Fibroblast of lung (primary cell): ENCODE measurements at regions not wholly inside any gene's neighbourhood (a gene's known extent, or its start where the extent isn't known, plus 50 kb on each side); places are given as distances from the start of the nearest gene placed in this dataset.
"Not testable (repeated sequence)": the region's sequence is repeated elsewhere in the genome, so short reads cannot be mapped to it uniquely, and the experiment has no call there.

ENCODE experiments used
- DNase-seq, 2 donors: peaks; one replicate each; pipeline versions ENCODE4 v3.0.0 to v3.0.0-alpha.2; 2010; ENCODE audit warnings: low read depth in 2 of 2
- H2AFZ ChIP-seq: 2 replicates; pipeline ENCODE4 v1.5.1; 2012; ENCODE audit warnings: low read length, control low read depth, inconsistent platforms
- H3K27ac ChIP-seq: 2 replicates; pipeline ENCODE4 v1.5.1; 2011; ENCODE audit warnings: low read length, control low read depth; ENCODE audit not compliant: insufficient read depth
- H3K27me3 ChIP-seq: 2 replicates; pipeline ENCODE4 v1.5.1; 2011; ENCODE audit warnings: mild to moderate bottlenecking, low read length; ENCODE audit not compliant: control insufficient read depth, insufficient read depth
- H3K36me3 ChIP-seq: 2 replicates; pipeline ENCODE4 v1.5.1; 2011; ENCODE audit warnings: low read length; ENCODE audit not compliant: control insufficient read depth, insufficient read depth
- H3K4me1 ChIP-seq: 2 replicates; pipeline ENCODE4 v1.5.1; 2011; ENCODE audit warnings: low read length; ENCODE audit not compliant: control insufficient read depth, insufficient read depth; ENCODE audit errors: extremely low read depth
- H3K4me2 ChIP-seq: 2 replicates; pipeline ENCODE4 v1.5.1; 2011; ENCODE audit warnings: low read length, control low read depth; ENCODE audit not compliant: insufficient read depth; ENCODE audit errors: extremely low read depth
- H3K4me3 ChIP-seq, 4 experiments: fragments of 200-600 bp in 1 of 4; sonication (generic) in 1 of 4; replicated peaks in 1 of 4; 2 replicates each; pipeline ENCODE4 v1.5.1; 2011 to 2016; ENCODE audit warnings: low read length in 4 of 4, low read depth in 3 of 4, mild to moderate bottlenecking in 3 of 4, control low read depth in 2 of 4, inconsistent platforms in 1 of 4, mixed read lengths in 1 of 4; ENCODE audit not compliant: insufficient read depth in 1 of 4; ENCODE audit errors: control extremely low read depth in 1 of 4
- H3K79me2 ChIP-seq: 2 replicates; pipeline ENCODE4 v1.5.1; 2012; ENCODE audit warnings: mild to moderate bottlenecking, low read length, inconsistent platforms; ENCODE audit not compliant: control insufficient read depth, insufficient read depth
- H3K9ac ChIP-seq: 2 replicates; pipeline ENCODE4 v1.5.1; 2011; ENCODE audit warnings: mild to moderate bottlenecking, low read length, control low read depth; ENCODE audit not compliant: insufficient read depth
- H3K9me3 ChIP-seq: 2 replicates; pipeline ENCODE4 v1.5.1; 2012; ENCODE audit warnings: low read depth, low read length; ENCODE audit not compliant: control insufficient read depth, insufficient read depth
- H4K20me1 ChIP-seq: 2 replicates; pipeline ENCODE4 v1.5.1; 2011; ENCODE audit warnings: low read length; ENCODE audit not compliant: control insufficient read depth, insufficient read depth; ENCODE audit errors: extremely low read depth
- EZH2 ChIP-seq: IDR thresholded peaks from 2 replicates; pipeline ENCODE4 v1.5.1; 2012; ENCODE audit warnings: low read length, control low read depth, mild to moderate bottlenecking; ENCODE audit errors: missing control alignments
- TF ChIP-seq, protein P1 (sequence below), 2 donors: IDR thresholded peaks in 1 of 2; conservative IDR thresholded peaks in 1 of 2; 1 replicate in 1 of 2; 2 replicates in 1 of 2; pipeline ENCODE4 v1.5.1; 2011 to 2012; ENCODE audit warnings: low read length in 2 of 2, control low read depth in 1 of 2, inconsistent platforms in 1 of 2, low read depth in 1 of 2, mild to moderate bottlenecking in 1 of 2

DNA sequence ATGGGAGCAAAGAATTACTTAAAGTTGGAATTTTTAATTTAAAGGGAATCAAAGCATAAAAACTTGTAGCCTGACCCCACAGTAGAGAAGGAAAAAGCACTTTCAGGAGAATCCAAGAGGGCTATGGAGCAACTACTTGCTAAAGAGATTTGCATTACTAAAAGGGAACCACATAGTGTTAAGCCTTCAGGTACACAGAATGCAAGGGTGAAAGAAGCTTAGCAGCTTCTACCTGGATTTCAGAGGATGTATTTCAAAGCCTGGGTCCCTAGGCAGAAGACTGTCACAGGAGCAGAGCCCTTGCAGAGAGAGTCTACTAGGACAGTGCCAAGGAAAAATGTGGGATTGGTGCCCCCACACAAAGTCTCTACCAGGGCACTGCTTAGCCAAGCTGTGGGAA, 575.0 kb downstream of the GBE1 start:
- Histone ChIP-seq H3K4me3 (no peak overlapping the region), H2AFZ (no peak overlapping the region), H4K20me1 (no peaks in the 10 kb centered on the region), H3K4me1 (no peaks in the 10 kb centered on the region), H3K4me2 (no peak overlapping the region), H3K9ac (no peak overlapping the region), H3K27me3 (no peaks in the 10 kb centered on the region), H3K36me3 (no peaks in the 10 kb centered on the region), H3K27ac (no peak overlapping the region), H3K9me3 (no peaks in the 10 kb centered on the region), H3K79me2 (no peaks in the 10 kb centered on the region)
- TF ChIP-seq, protein P1, sequence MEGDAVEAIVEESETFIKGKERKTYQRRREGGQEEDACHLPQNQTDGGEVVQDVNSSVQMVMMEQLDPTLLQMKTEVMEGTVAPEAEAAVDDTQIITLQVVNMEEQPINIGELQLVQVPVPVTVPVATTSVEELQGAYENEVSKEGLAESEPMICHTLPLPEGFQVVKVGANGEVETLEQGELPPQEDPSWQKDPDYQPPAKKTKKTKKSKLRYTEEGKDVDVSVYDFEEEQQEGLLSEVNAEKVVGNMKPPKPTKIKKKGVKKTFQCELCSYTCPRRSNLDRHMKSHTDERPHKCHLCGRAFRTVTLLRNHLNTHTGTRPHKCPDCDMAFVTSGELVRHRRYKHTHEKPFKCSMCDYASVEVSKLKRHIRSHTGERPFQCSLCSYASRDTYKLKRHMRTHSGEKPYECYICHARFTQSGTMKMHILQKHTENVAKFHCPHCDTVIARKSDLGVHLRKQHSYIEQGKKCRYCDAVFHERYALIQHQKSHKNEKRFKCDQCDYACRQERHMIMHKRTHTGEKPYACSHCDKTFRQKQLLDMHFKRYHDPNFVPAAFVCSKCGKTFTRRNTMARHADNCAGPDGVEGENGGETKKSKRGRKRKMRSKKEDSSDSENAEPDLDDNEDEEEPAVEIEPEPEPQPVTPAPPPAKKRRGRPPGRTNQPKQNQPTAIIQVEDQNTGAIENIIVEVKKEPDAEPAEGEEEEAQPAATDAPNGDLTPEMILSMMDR (conservative IDR thresholded peaks at IDR 0.05 in 1 of 2, IDR thresholded peaks at IDR 0.05 in 1 of 2; ENCODE audit: low read depth in 1 of 2, low read length in 2 of 2), result no peak
- no peak for TF ChIP-seq EZH2
- no peak for DNase-seq

DNA sequence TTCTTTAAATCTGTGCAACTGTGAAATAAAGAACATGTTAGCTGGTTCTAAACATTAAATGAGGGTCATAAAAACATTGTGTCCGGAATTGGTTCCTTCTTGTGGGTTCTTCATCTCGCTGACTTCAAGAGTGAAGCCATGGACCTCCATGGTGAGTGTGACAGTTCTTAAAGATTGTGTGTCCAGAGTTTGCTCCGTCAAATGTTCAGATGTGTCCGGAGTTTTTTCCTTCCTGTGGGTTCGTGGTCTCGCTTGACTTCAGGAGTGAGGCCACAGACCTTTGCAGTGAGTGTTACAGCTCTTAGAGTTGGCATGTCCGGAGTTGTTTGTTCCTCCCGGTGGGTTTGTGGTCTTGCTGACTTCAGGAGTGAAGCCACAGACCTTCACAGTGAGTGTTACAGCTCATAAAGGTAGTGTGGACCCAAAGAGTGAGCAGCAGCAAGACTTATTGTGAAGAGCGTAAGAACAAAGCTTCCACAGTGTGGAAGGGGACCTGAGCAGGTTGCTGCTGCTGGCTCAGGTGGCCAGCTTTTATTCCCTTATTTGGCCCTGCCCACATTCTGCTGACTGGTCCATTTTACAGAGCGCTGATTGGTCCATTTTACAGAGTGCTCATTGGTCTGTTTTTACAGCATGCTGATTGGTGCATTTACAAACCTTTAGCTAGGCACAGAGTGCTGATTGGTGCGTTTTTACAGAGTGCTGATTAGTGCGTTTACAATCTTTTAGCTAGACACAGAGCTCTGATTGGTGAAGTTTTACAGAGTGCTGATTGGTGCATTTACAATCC, 579.2 kb downstream of the GBE1 start:
- DNase-seq, H3K4me1 ChIP-seq, H3K9ac ChIP-seq, H3K4me2 ChIP-seq, H3K27ac ChIP-seq, H3K27me3 ChIP-seq, H3K4me3 ChIP-seq, H4K20me1 ChIP-seq, H3K36me3 ChIP-seq, H3K9me3 ChIP-seq, H2AFZ ChIP-seq, H3K79me2 ChIP-seq: not testable (repeated sequence)

DNA sequence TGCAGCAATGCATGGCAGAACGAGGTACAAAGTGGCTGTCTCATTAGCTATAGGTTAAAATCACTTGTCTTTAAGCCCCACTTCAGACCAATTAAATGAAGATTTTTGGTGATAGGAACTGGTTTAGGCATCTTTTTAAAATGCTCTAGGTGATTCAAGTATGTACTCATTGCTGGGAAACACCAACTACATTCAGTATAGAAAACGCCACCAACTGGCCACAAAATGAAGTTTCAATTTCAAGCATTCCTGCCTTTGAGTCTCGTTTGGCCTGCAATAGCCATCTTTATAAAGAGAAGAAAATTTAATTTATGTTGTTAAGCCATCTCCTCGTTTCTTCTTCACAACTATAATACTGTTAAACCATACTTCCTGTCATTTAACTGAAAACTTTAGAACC, 587.9 kb downstream of the GBE1 start:
- no peak for DNase-seq
- Histone ChIP-seq H3K4me3 (no peak overlapping the region), H3K9ac (no peak overlapping the region), H3K36me3 (no peaks in the 10 kb centered on the region), H3K4me2 (no peak overlapping the region), H3K79me2 (no peaks in the 10 kb centered on the region), H3K4me1 (no peaks in the 10 kb centered on the region), H2AFZ (no peak overlapping the region), H4K20me1 (no peaks in the 10 kb centered on the region), H3K27me3 (no peaks in the 10 kb centered on the region), H3K9me3 (no peaks in the 10 kb centered on the region), H3K27ac (no peak overlapping the region)
- no peak for TF ChIP-seq EZH2
- TF ChIP-seq, protein P1 (conservative IDR thresholded peaks at IDR 0.05 in 1 of 2, IDR thresholded peaks at IDR 0.05 in 1 of 2; ENCODE audit: low read depth in 1 of 2, low read length in 2 of 2), result no peak
